ENCODE measurements at regions not wholly inside any gene's neighbourhood (a gene's known extent, or its start where the extent isn't known, plus 50 kb on each side); places are given as distances from the start of the nearest gene placed in this dataset.
"Not testable (repeated sequence)": the region's sequence is repeated elsewhere in the genome, so short reads cannot be mapped to it uniquely, and the experiment has no call there.

DNA sequence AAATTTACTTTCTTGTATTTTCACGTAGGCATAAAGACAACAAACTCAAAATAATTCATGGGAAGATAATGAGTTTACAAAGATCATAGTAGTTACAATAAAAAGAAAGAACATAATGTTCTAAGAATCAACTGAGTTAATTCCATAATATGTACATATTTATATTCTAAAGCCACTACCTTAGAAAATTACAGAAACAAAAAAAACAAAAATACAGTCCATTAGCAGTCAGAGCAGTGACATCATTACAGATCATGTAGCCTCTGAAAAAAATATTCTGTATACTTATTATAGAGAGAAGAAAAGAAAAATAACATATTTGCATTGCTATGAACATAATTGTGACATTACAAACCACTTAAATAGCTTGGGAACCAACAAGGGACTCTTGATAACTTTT, 360.1 kb upstream of the RGS18 start:
- Histone ChIP-seq H3K9me3 (ENCODE audit: control insufficient read depth, low read depth, low read length) (no peaks in the 10 kb centered on the region), H3K9ac (ENCODE audit: control insufficient read depth, extremely low read depth, insufficient read depth, low read length) (no peak overlapping the region), H3K4me3 (ENCODE audit: control insufficient read depth in 2 of 3, extremely low read depth in 1 of 3, insufficient read depth in 2 of 3, low read depth in 1 of 3, low read length in 3 of 3) (no peak overlapping the region), H3K79me2 (ENCODE audit: control insufficient read depth, insufficient read depth, low read length) (no peaks in the 10 kb centered on the region), H3K4me1 (ENCODE audit: control insufficient read depth, extremely low read depth, insufficient read depth, low read length) (no peaks in the 10 kb centered on the region), H2AFZ (ENCODE audit: control insufficient read depth, low read length) (no peak overlapping the region), H3K4me2 (ENCODE audit: control insufficient read depth, extremely low read depth, insufficient read depth, low read depth, low read length) (no peak overlapping the region), H3K27me3 (ENCODE audit: control insufficient read depth, extremely low read depth, insufficient read depth, low read length) (no peaks in the 10 kb centered on the region), H4K20me1 (ENCODE audit: control insufficient read depth, extremely low read depth, insufficient read depth, low read length) (no peaks in the 10 kb centered on the region), H3K27ac (ENCODE audit: control insufficient read depth, insufficient read depth, low read length) (no peak overlapping the region), H3K9me1 (ENCODE audit: control insufficient read depth, extremely low read depth, insufficient read depth, low read length) (no peaks in the 10 kb centered on the region), H3K36me3 (ENCODE audit: control insufficient read depth in 2 of 2, extremely low read depth in 1 of 2, insufficient read depth in 2 of 2, low read length in 2 of 2) (no peaks in the 10 kb centered on the region)
- FAIRE-seq (no peak), DNase-seq (ENCODE audit: low read depth, low spot score) (no peak)
- dilution Hi-C loops (cut with MboI; ENCODE audit: extremely low pct_ligation_motif_present, low sequenced_read_pairs): no loop called here
- TF ChIP-seq, protein P1, sequence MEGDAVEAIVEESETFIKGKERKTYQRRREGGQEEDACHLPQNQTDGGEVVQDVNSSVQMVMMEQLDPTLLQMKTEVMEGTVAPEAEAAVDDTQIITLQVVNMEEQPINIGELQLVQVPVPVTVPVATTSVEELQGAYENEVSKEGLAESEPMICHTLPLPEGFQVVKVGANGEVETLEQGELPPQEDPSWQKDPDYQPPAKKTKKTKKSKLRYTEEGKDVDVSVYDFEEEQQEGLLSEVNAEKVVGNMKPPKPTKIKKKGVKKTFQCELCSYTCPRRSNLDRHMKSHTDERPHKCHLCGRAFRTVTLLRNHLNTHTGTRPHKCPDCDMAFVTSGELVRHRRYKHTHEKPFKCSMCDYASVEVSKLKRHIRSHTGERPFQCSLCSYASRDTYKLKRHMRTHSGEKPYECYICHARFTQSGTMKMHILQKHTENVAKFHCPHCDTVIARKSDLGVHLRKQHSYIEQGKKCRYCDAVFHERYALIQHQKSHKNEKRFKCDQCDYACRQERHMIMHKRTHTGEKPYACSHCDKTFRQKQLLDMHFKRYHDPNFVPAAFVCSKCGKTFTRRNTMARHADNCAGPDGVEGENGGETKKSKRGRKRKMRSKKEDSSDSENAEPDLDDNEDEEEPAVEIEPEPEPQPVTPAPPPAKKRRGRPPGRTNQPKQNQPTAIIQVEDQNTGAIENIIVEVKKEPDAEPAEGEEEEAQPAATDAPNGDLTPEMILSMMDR (optimal IDR thresholded peaks at IDR 0.05 in 1 of 3, IDR thresholded peaks at IDR 0.05 in 1 of 3, conservative IDR thresholded peaks at IDR 0.05 in 1 of 3; ENCODE audit: extremely low read depth in 1 of 3, insufficient read depth in 2 of 3, low read length in 3 of 3): no peak
- TF ChIP-seq EZH2 (IDR thresholded peaks at IDR 0.05; ENCODE audit: low read length): no peak

DNA sequence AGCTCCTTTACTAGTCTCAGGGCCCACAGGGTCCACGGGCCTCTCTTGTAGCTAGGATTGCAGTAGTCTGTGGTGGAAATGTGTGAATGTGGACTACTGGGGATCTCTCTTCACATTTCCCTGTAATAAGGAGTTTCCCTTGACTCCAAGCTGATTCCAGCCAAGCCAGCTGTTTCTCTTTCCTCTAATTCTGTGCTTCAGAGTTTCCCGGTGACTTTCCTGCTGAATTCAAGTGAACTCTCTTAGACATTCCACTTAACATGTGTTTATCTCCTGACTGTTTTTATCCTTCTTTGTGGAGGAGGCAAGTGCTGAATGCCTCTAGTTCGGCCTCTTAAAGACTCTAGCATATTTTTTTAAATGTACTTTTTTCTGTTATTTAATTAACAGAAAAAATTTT, 354.0 kb upstream of the RGS18 start:
- dilution Hi-C loops (cut with MboI; ENCODE audit: extremely low pct_ligation_motif_present, low sequenced_read_pairs): no loop called here
- Histone ChIP-seq H3K4me1 (ENCODE audit: control insufficient read depth, extremely low read depth, insufficient read depth, low read length) (no peaks in the 10 kb centered on the region), H3K9me3 (ENCODE audit: control insufficient read depth, low read depth, low read length) (no peaks in the 10 kb centered on the region), H3K9me1 (ENCODE audit: control insufficient read depth, extremely low read depth, insufficient read depth, low read length) (no peaks in the 10 kb centered on the region), H3K79me2 (ENCODE audit: control insufficient read depth, insufficient read depth, low read length) (no peaks in the 10 kb centered on the region), H3K36me3 (ENCODE audit: control insufficient read depth in 2 of 2, extremely low read depth in 1 of 2, insufficient read depth in 2 of 2, low read length in 2 of 2) (no peaks in the 10 kb centered on the region), H3K27me3 (ENCODE audit: control insufficient read depth, extremely low read depth, insufficient read depth, low read length) (no peaks in the 10 kb centered on the region), H3K4me2 (ENCODE audit: control insufficient read depth, extremely low read depth, insufficient read depth, low read depth, low read length) (no peak overlapping the region), H3K27ac (ENCODE audit: control insufficient read depth, insufficient read depth, low read length) (no peak overlapping the region), H4K20me1 (ENCODE audit: control insufficient read depth, extremely low read depth, insufficient read depth, low read length) (no peaks in the 10 kb centered on the region), H3K4me3 (ENCODE audit: control insufficient read depth in 2 of 3, extremely low read depth in 1 of 3, insufficient read depth in 2 of 3, low read depth in 1 of 3, low read length in 3 of 3) (no peak overlapping the region), H2AFZ (ENCODE audit: control insufficient read depth, low read length) (no peak overlapping the region), H3K9ac (ENCODE audit: control insufficient read depth, extremely low read depth, insufficient read depth, low read length) (no peak overlapping the region)
- no peak for DNase-seq (ENCODE audit: low read depth, low spot score)
- TF ChIP-seq, protein P1 (optimal IDR thresholded peaks at IDR 0.05 in 1 of 3, IDR thresholded peaks at IDR 0.05 in 1 of 3, conservative IDR thresholded peaks at IDR 0.05 in 1 of 3; ENCODE audit: extremely low read depth in 1 of 3, insufficient read depth in 2 of 3, low read length in 3 of 3): no peak
- no peak for TF ChIP-seq EZH2 (IDR thresholded peaks at IDR 0.05; ENCODE audit: low read length)
- no peak for FAIRE-seq

- H3K79me2 ChIP-seq (ENCODE audit: control insufficient read depth, insufficient read depth, low read length); H3K9me3 ChIP-seq (ENCODE audit: control insufficient read depth, low read depth, low read length); H3K36me3 ChIP-seq (ENCODE audit: control insufficient read depth in 2 of 2, extremely low read depth in 1 of 2, insufficient read depth in 2 of 2, low read length in 2 of 2); H3K9me1 ChIP-seq (ENCODE audit: control insufficient read depth, extremely low read depth, insufficient read depth, low read length); H2AFZ ChIP-seq (ENCODE audit: control insufficient read depth, low read length); FAIRE-seq; dilution Hi-C loops (cut with MboI; ENCODE audit: extremely low pct_ligation_motif_present, low sequenced_read_pairs); H3K4me1 ChIP-seq (ENCODE audit: control insufficient read depth, extremely low read depth, insufficient read depth, low read length); H3K27ac ChIP-seq (ENCODE audit: control insufficient read depth, insufficient read depth, low read length); DNase-seq (ENCODE audit: low read depth, low spot score); H3K27me3 ChIP-seq (ENCODE audit: control insufficient read depth, extremely low read depth, insufficient read depth, low read length); H3K4me2 ChIP-seq (ENCODE audit: control insufficient read depth, extremely low read depth, insufficient read depth, low read depth, low read length); H4K20me1 ChIP-seq (ENCODE audit: control insufficient read depth, extremely low read depth, insufficient read depth, low read length); H3K4me3 ChIP-seq (ENCODE audit: control insufficient read depth in 2 of 3, extremely low read depth in 1 of 3, insufficient read depth in 2 of 3, low read depth in 1 of 3, low read length in 3 of 3); H3K9ac ChIP-seq (ENCODE audit: control insufficient read depth, extremely low read depth, insufficient read depth, low read length): not testable (repeated sequence)
These were observed 344.7 kb upstream of the RGS18 start for GRCh38 chr1:191813593-191813992.

All from keratinocyte (primary cell).